Keratinocyte (primary cell): ENCODE measurements at regions not wholly inside any gene's neighbourhood (a gene's known extent, or its start where the extent isn't known, plus 50 kb on each side); places are given as distances from the start of the nearest gene placed in this dataset.

Experiments used
- DNase-seq: peaks from one replicate; pipeline ENCODE4 v3.0.0-alpha.2; 2011; ENCODE audit warnings: low read depth, missing footprints, low spot score
- FAIRE-seq: peaks from 2 replicates; lab custom pipeline; 2011; peaks lifted over from hg19 to GRCh38; lab: Jason Lieb, UNC
- H2AFZ ChIP-seq: 2 replicates; pipeline ENCODE4 v1.6.0; 2012; ENCODE audit warnings: low read length, control low read depth, inconsistent platforms; ENCODE audit not compliant: control insufficient read depth
- H3K27ac ChIP-seq: 2 replicates; pipeline ENCODE4 v1.5.1; 2011; ENCODE audit warnings: low read length; ENCODE audit not compliant: control insufficient read depth, insufficient read depth
- H3K27me3 ChIP-seq: 3 replicates; pipeline ENCODE4 v1.6.0; 2011; ENCODE audit warnings: low read length; ENCODE audit not compliant: control insufficient read depth, insufficient read depth; ENCODE audit errors: extremely low read depth
- H3K36me3 ChIP-seq, 2 experiments: 2 replicates in 1 of 2; 3 replicates in 1 of 2; pipeline ENCODE4 v1.5.1; 2011; ENCODE audit warnings: low read length in 2 of 2, mild to moderate bottlenecking in 1 of 2; ENCODE audit not compliant: control insufficient read depth in 2 of 2, insufficient read depth in 2 of 2; ENCODE audit errors: extremely low read depth in 1 of 2
- H3K4me1 ChIP-seq: 3 replicates; pipeline ENCODE4 v1.5.1; 2011; ENCODE audit warnings: low read length; ENCODE audit not compliant: control insufficient read depth, insufficient read depth; ENCODE audit errors: extremely low read depth
- H3K4me2 ChIP-seq: 3 replicates; pipeline ENCODE4 v1.6.0; 2011; ENCODE audit warnings: low read depth, low read length; ENCODE audit not compliant: control insufficient read depth, insufficient read depth; ENCODE audit errors: extremely low read depth
- H3K4me3 ChIP-seq, 3 experiments: fragments of 200-600 bp in 1 of 3; sonication (generic) in 1 of 3; 2 replicates in 2 of 3; 3 replicates in 1 of 3; pipeline ENCODE4 v1.5.1; 2011 to 2016; ENCODE audit warnings: low read length in 3 of 3, mild to moderate bottlenecking in 3 of 3, control low read depth in 2 of 3, inconsistent platforms in 1 of 3, low read depth in 1 of 3, mixed read lengths in 1 of 3, mixed run types in 1 of 3, moderate library complexity in 1 of 3; ENCODE audit not compliant: control insufficient read depth in 2 of 3, insufficient read depth in 2 of 3; ENCODE audit errors: extremely low read depth in 1 of 3
- H3K79me2 ChIP-seq: 2 replicates; pipeline ENCODE4 v1.6.0; 2012; ENCODE audit warnings: low read length; ENCODE audit not compliant: control insufficient read depth, insufficient read depth
- H3K9ac ChIP-seq: 3 replicates; pipeline ENCODE4 v1.6.0; 2011; ENCODE audit warnings: low read length; ENCODE audit not compliant: control insufficient read depth, insufficient read depth; ENCODE audit errors: extremely low read depth
- H3K9me1 ChIP-seq: 3 replicates; pipeline ENCODE4 v1.6.0; 2011; ENCODE audit warnings: low read length; ENCODE audit not compliant: control insufficient read depth, insufficient read depth; ENCODE audit errors: extremely low read depth
- H3K9me3 ChIP-seq: 2 replicates; pipeline ENCODE4 v1.5.1; 2012; ENCODE audit warnings: low read depth, low read length; ENCODE audit not compliant: control insufficient read depth
- H4K20me1 ChIP-seq: 3 replicates; pipeline ENCODE4 v1.6.0; 2011; ENCODE audit warnings: low read length; ENCODE audit not compliant: control insufficient read depth, insufficient read depth; ENCODE audit errors: extremely low read depth
- CTCF ChIP-seq, 3 experiments: IDR thresholded peaks in 1 of 3; conservative IDR thresholded peaks in 1 of 3; optimal IDR thresholded peaks in 1 of 3; 2 replicates in 2 of 3; 3 replicates in 1 of 3; pipeline versions ENCODE3 to v1.5.1; 2011; ENCODE audit warnings: low read length in 3 of 3, mild to moderate bottlenecking in 3 of 3, moderate library complexity in 2 of 3, control low read depth in 1 of 3, inconsistent platforms in 1 of 3; ENCODE audit not compliant: insufficient read depth in 2 of 3; ENCODE audit errors: extremely low read depth in 1 of 3
- EZH2 ChIP-seq: IDR thresholded peaks from one replicate; pipeline ENCODE4 v1.6.1; 2012; ENCODE audit warnings: inconsistent platforms, mild to moderate bottlenecking, low read length, moderate library complexity
- dilution Hi-C: fragments of 300-500 bp; cut with MboI; formaldehyde crosslinking; loops from one replicate; pipeline ENCODE4 v1.7.0; 2020; ENCODE audit warnings: low sequenced_read_pairs; ENCODE audit not compliant: extremely low pct_ligation_motif_present

- no peak for DNase-seq
Measured at GRCh38 chr4:18321956-18322530, 300.5 kb upstream of the LCORL start.

GRCh38 chr4:18319431-18319830 is 297.9 kb upstream of the LCORL start:
- no peak for TF ChIP-seq CTCF (optimal IDR thresholded peaks at IDR 0.05 in 1 of 3, IDR thresholded peaks at IDR 0.05 in 1 of 3, conservative IDR thresholded peaks at IDR 0.05 in 1 of 3; ENCODE audit: extremely low read depth in 1 of 3, insufficient read depth in 2 of 3, low read length in 3 of 3)
- TF ChIP-seq EZH2: no peak
- Histone ChIP-seq H3K27ac (no peak overlapping the region), H3K9me1 (no peaks in the 10 kb centered on the region), H3K36me3 (no peaks in the 10 kb centered on the region), H3K4me1 (no peaks in the 10 kb centered on the region), H3K79me2 (no peaks in the 10 kb centered on the region), H3K4me2 (no peak overlapping the region), H3K9me3 (no peaks in the 10 kb centered on the region), H3K4me3 (no peak overlapping the region), H4K20me1 (no peaks in the 10 kb centered on the region), H3K9ac (no peak overlapping the region), H3K27me3 (no peaks in the 10 kb centered on the region), H2AFZ (no peak overlapping the region)
- DNase-seq: no peak
- no peak for FAIRE-seq
- dilution Hi-C loops: no loop called here

More at GRCh38 chr4:18321956-18322530, 300.5 kb upstream of the LCORL start:
- FAIRE-seq: no peak
- no peak overlapping the region for H2AFZ ChIP-seq
- no peaks in the 10 kb centered on the region for H3K9me1 ChIP-seq
- no peak overlapping the region for H3K4me2 ChIP-seq
- no peaks in the 10 kb centered on the region for H3K27me3 ChIP-seq
- no peak overlapping the region for H3K9ac ChIP-seq
- H4K20me1 ChIP-seq: no peaks in the 10 kb centered on the region
- H3K9me3 ChIP-seq: no peaks in the 10 kb centered on the region
- H3K4me3 ChIP-seq: no peak overlapping the region
- no peaks in the 10 kb centered on the region for H3K79me2 ChIP-seq
- dilution Hi-C loops: no loop called here
- no peak overlapping the region for H3K27ac ChIP-seq
- no peaks in the 10 kb centered on the region for H3K4me1 ChIP-seq
- TF ChIP-seq EZH2 (no peak), CTCF (optimal IDR thresholded peaks at IDR 0.05 in 1 of 3, IDR thresholded peaks at IDR 0.05 in 1 of 3, conservative IDR thresholded peaks at IDR 0.05 in 1 of 3; ENCODE audit: extremely low read depth in 1 of 3, insufficient read depth in 2 of 3, low read length in 3 of 3) (no peak)
- H3K36me3 ChIP-seq: no peaks in the 10 kb centered on the region
